ENCODE measurements at regions not wholly inside any gene's neighbourhood (a gene's known extent, or its start where the extent isn't known, plus 50 kb on each side); places are given as distances from the start of the nearest gene placed in this dataset.

GRCh38 chr3:162334537-162334936 is 837.9 kb downstream of the OTOL1 start:
- no peak for TF ChIP-seq CTCF (IDR thresholded peaks at IDR 0.05; ENCODE audit: low read depth, low read length, missing control alignments)
- DNase-seq (ENCODE audit: low read depth) = no peak
- in situ Hi-C loops (cut with HindIII; ENCODE audit: low sequenced_read_pairs) = no loop called here
- no peak overlapping the region for H3K4me3 ChIP-seq (ENCODE audit: low read depth, low read length)

- no peak for DNase-seq (ENCODE audit: low read depth)
- no peak for TF ChIP-seq CTCF (IDR thresholded peaks at IDR 0.05; ENCODE audit: low read depth, low read length, missing control alignments)
- in situ Hi-C loops (cut with HindIII; ENCODE audit: low sequenced_read_pairs) = no loop called here
- no peak overlapping the region for H3K4me3 ChIP-seq (ENCODE audit: low read depth, low read length)
Observed at GRCh38 chr3:162337630-162338029, 841.0 kb downstream of the OTOL1 start.

- no peak for DNase-seq (ENCODE audit: low read depth)
- H3K4me3 ChIP-seq (ENCODE audit: low read depth, low read length) = no peak overlapping the region
- no peak for TF ChIP-seq CTCF (IDR thresholded peaks at IDR 0.05; ENCODE audit: low read depth, low read length, missing control alignments)
- in situ Hi-C loops (cut with HindIII; ENCODE audit: low sequenced_read_pairs) = no loop called here
Observed at GRCh38 chr3:162338514-162338913, 841.9 kb downstream of the OTOL1 start.

- TF ChIP-seq CTCF (IDR thresholded peaks at IDR 0.05; ENCODE audit: low read depth, low read length, missing control alignments) = no peak
- in situ Hi-C loops (cut with HindIII; ENCODE audit: low sequenced_read_pairs) = no loop called here
- DNase-seq (ENCODE audit: low read depth) = no peak
Observed at GRCh38 chr3:162348912-162349311, 852.3 kb downstream of the OTOL1 start.

GRCh38 chr3:162353414-162353813 is 856.8 kb downstream of the OTOL1 start:
- no peak for TF ChIP-seq CTCF (IDR thresholded peaks at IDR 0.05; ENCODE audit: low read depth, low read length, missing control alignments)
- no peak for DNase-seq (ENCODE audit: low read depth)
- in situ Hi-C loops (cut with HindIII; ENCODE audit: low sequenced_read_pairs) = no loop called here
- H3K4me3 ChIP-seq (ENCODE audit: low read depth, low read length) = no peak overlapping the region

More at GRCh38 chr3:162348912-162349311, 852.3 kb downstream of the OTOL1 start:
- no peak overlapping the region for H3K4me3 ChIP-seq (ENCODE audit: low read depth, low read length)

- H3K4me3 ChIP-seq (ENCODE audit: low read depth, low read length) = no peak overlapping the region
- no peak for DNase-seq (ENCODE audit: low read depth)
- TF ChIP-seq CTCF (IDR thresholded peaks at IDR 0.05; ENCODE audit: low read depth, low read length, missing control alignments) = no peak
- in situ Hi-C loops (cut with HindIII; ENCODE audit: low sequenced_read_pairs) = no loop called here
Observed at GRCh38 chr3:162354356-162354755, 857.7 kb downstream of the OTOL1 start.
